ENCODE measurements at regions not wholly inside any gene's neighbourhood (a gene's known extent, or its start where the extent isn't known, plus 50 kb on each side); places are given as distances from the start of the nearest gene placed in this dataset.

DNA sequence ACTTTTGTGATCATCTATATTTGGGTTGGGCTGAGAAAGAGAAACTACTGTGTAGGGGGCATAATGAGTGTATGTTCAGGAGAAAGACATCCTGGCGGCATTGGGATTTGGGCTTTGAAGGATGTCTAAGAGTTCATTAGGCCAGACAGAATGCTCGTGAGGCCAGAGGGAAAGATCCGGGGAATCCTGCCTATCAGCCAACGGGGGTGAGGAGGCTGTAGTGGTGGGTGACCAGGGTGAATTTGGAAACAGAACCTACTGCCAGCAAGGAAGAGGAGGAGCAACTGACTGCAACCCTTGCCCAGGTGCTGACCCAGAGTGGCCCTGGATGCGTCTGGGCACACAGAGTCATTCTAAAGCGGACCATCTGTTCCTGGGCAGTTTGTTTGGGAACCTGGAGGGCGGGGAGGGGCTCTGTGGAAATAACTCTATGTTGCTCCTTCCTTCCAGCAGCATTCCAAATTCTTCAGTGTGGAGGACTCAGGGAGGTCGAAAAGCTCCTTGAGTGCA, 56.9 kb upstream of the ECE1 start:
- TF ChIP-seq, protein P1, sequence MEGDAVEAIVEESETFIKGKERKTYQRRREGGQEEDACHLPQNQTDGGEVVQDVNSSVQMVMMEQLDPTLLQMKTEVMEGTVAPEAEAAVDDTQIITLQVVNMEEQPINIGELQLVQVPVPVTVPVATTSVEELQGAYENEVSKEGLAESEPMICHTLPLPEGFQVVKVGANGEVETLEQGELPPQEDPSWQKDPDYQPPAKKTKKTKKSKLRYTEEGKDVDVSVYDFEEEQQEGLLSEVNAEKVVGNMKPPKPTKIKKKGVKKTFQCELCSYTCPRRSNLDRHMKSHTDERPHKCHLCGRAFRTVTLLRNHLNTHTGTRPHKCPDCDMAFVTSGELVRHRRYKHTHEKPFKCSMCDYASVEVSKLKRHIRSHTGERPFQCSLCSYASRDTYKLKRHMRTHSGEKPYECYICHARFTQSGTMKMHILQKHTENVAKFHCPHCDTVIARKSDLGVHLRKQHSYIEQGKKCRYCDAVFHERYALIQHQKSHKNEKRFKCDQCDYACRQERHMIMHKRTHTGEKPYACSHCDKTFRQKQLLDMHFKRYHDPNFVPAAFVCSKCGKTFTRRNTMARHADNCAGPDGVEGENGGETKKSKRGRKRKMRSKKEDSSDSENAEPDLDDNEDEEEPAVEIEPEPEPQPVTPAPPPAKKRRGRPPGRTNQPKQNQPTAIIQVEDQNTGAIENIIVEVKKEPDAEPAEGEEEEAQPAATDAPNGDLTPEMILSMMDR (IDR thresholded peaks at IDR 0.05; ENCODE audit: control extremely low read depth in 1 of 3, insufficient read depth in 1 of 3, low read depth in 1 of 3, low read length in 3 of 3) = no peak
- TF ChIP-seq, protein P2, sequence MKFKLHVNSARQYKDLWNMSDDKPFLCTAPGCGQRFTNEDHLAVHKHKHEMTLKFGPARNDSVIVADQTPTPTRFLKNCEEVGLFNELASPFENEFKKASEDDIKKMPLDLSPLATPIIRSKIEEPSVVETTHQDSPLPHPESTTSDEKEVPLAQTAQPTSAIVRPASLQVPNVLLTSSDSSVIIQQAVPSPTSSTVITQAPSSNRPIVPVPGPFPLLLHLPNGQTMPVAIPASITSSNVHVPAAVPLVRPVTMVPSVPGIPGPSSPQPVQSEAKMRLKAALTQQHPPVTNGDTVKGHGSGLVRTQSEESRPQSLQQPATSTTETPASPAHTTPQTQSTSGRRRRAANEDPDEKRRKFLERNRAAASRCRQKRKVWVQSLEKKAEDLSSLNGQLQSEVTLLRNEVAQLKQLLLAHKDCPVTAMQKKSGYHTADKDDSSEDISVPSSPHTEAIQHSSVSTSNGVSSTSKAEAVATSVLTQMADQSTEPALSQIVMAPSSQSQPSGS (IDR thresholded peaks at IDR 0.05; ENCODE audit: low read length) = no peak
- no peak for TF ChIP-seq TAF1 (IDR thresholded peaks at IDR 0.05; ENCODE audit: low read depth, low read length)

Measured in H1 (cell line).